ENCODE measurements at regions not wholly inside any gene's neighbourhood (a gene's known extent, or its start where the extent isn't known, plus 50 kb on each side); places are given as distances from the start of the nearest gene placed in this dataset.

- peaks cover 10% of the 10 kb centered on the region in 2 experiments for H3K4me1 ChIP-seq (ENCODE audit: control insufficient read depth in 1 of 2, insufficient read depth in 1 of 2, low read depth in 1 of 2, low read length in 1 of 2)
- H3K4me3 ChIP-seq (ENCODE audit: low read depth in 1 of 2, low read length in 1 of 2): no peak overlapping the region
- H3K27me3 ChIP-seq: peaks cover 13% of the 10 kb centered on the region
- H3K9me3 ChIP-seq: no peaks in the 10 kb centered on the region
- no peak for TF ChIP-seq CTCF (IDR thresholded peaks at IDR 0.05)
- no peaks in the 10 kb centered on the region for H3K36me3 ChIP-seq
- no peak overlapping the region for H3K27ac ChIP-seq
Observed at GRCh38 chr7:25319707-25320106, 91.4 kb upstream of the NPVF start.

GRCh38 chr7:25320791-25321190, 92.5 kb upstream of the NPVF start:
- Histone ChIP-seq H3K36me3 (no peaks in the 10 kb centered on the region), H3K4me1 (ENCODE audit: control insufficient read depth in 1 of 2, insufficient read depth in 1 of 2, low read depth in 1 of 2, low read length in 1 of 2) (no peaks in the 10 kb centered on the region), H3K27ac (no peak overlapping the region), H3K9me3 (no peaks in the 10 kb centered on the region), H3K27me3 (peaks cover 13% of the 10 kb centered on the region), H3K4me3 (ENCODE audit: low read depth in 1 of 2, low read length in 1 of 2) (no peak overlapping the region)
- no peak for TF ChIP-seq CTCF (IDR thresholded peaks at IDR 0.05)

GRCh38 chr7:25321424-25321823, 93.1 kb upstream of the NPVF start:
- no peak overlapping the region for H3K27ac ChIP-seq
- H3K36me3 ChIP-seq: no peaks in the 10 kb centered on the region
- H3K4me3 ChIP-seq (ENCODE audit: low read depth in 1 of 2, low read length in 1 of 2): no peak overlapping the region
- no peak for TF ChIP-seq CTCF (IDR thresholded peaks at IDR 0.05)
- no peaks in the 10 kb centered on the region for H3K9me3 ChIP-seq
- no peaks in the 10 kb centered on the region for H3K4me1 ChIP-seq (ENCODE audit: control insufficient read depth in 1 of 2, insufficient read depth in 1 of 2, low read depth in 1 of 2, low read length in 1 of 2)
- peaks cover 13% of the 10 kb centered on the region for H3K27me3 ChIP-seq

GRCh38 chr7:25322473-25322872, 94.2 kb upstream of the NPVF start:
- Histone ChIP-seq H3K36me3 (no peaks in the 10 kb centered on the region), H3K4me1 (ENCODE audit: control insufficient read depth in 1 of 2, insufficient read depth in 1 of 2, low read depth in 1 of 2, low read length in 1 of 2) (no peaks in the 10 kb centered on the region)
- TF ChIP-seq CTCF (IDR thresholded peaks at IDR 0.05): no peak

GRCh38 chr7:25325186-25325757, 97.0 kb upstream of the NPVF start:
- Histone ChIP-seq H3K4me3 (ENCODE audit: low read depth in 1 of 2, low read length in 1 of 2) (no peak overlapping the region), H3K4me1 (ENCODE audit: control insufficient read depth in 1 of 2, insufficient read depth in 1 of 2, low read depth in 1 of 2, low read length in 1 of 2) (no peaks in the 10 kb centered on the region), H3K9me3 (no peaks in the 10 kb centered on the region), H3K27ac (no peak overlapping the region), H3K36me3 (no peaks in the 10 kb centered on the region), H3K27me3 (peaks cover 13% of the 10 kb centered on the region)
- no peak for TF ChIP-seq CTCF (IDR thresholded peaks at IDR 0.05)

More at GRCh38 chr7:25322473-25322872, 94.2 kb upstream of the NPVF start:
- Histone ChIP-seq H3K9me3 (no peaks in the 10 kb centered on the region), H3K27ac (no peak overlapping the region), H3K4me3 (ENCODE audit: low read depth in 1 of 2, low read length in 1 of 2) (no peak overlapping the region), H3K27me3 (peaks cover 13% of the 10 kb centered on the region)

Data from neutrophil (primary cell).